ENCODE measurements at regions not wholly inside any gene's neighbourhood (a gene's known extent, or its start where the extent isn't known, plus 50 kb on each side); places are given as distances from the start of the nearest gene placed in this dataset.

DNA sequence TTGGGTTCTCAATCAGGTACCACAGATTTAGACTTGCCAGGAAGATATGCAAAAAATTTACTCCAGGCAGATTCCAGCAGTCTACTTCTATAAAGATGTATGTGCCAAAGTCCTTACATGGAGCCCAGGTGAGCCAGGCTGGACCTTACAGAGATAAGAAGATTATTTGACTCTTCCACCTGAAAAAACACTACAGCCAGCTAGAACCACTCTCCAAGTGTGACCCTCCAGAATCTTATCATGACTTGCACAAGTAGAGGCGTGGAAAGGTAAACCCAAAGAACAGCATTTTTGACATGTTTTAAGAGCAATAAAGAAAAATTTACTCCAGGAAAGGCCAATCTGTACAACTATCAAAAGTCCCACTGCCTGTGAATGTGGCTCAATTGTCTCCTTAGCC is 146.8 kb upstream of the DPT start:
- no peak for DNase-seq

DNA sequence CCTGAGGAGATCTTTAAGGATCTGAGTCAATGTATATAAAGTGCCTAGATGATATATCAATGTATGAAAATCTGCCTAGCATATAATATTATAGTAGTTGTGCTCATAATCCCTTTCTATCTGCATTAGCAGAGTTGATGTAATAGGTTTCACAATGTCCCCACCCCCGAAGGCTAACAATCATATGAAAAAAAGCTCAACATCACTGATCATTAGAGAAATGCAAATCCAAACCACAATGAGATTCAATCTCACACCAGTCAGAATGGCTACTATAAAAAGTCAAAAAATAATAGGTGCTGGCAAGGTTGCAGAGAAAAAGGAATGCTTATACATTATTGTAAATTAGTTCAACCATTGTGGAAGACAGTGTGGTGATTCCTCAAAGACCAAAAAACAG is 147.8 kb upstream of the DPT start:
- DNase-seq: no peak

DNA sequence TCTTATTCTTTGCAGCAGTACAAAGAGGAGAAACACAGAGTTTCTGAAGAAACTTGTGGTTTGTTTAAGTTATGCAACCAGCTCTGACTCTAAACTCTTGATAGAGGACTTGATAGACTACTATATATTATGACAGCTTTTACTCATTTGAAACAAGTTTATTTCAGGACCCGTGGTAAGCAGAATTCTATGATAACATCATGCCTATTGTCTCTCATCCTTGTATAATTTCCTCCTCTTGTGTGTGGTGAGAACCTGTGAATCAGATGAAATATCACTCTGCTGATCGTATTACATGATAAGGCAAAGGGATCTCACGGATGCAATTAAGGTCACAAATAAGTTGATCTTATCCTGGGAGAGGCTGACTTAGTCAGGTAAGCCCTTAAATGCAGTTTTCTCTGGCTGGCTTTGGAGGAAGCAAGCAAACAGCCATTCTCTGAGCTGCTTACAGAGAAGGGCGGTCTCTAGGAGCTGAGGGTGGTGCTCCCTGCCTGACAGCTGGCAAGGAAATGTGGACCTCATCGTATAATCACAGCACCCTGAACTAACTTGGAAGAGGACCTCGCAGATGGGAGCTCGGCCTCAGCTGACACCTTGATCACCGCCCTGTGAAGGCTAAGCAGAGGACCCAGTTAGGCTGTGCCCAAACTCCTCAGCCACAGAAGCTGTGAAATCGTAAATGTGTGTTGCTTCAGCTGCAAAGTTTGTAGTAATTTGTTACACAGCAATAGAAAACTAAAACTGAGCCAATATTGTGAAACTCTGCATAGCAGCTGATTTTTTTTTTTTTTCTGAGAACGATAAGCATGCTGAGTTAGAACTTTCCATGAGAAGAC is 151.1 kb upstream of the DPT start:
- no peak for DNase-seq

DNA sequence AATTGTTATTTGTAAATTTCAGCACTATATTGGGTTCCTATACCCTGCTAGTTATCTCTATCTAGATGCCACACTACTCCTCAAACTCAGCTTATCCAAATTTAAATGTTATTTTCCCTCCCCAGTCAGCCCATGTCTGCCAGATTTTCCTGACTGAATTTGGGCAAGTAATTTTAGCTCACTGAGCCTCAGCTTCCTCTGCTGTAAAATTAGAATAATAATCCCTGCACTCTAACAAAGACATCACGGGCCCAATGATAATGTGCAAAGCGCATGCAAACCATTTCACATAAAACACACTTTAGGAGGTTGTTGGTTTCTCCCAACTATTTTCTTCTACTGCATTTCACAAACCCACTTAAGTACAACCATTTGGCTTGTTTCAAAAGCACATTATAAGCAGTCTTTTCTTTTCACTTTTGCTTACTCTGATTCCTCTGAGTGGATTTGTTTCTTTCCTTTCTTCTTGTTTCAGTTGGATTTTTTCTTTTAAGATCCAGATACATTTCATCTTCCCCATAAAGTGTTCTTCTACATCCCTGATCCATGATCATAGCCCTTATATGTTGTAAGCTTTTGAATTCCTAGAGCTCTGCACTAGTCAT is 152.8 kb upstream of the DPT start:
- DNase-seq: no peak

DNA sequence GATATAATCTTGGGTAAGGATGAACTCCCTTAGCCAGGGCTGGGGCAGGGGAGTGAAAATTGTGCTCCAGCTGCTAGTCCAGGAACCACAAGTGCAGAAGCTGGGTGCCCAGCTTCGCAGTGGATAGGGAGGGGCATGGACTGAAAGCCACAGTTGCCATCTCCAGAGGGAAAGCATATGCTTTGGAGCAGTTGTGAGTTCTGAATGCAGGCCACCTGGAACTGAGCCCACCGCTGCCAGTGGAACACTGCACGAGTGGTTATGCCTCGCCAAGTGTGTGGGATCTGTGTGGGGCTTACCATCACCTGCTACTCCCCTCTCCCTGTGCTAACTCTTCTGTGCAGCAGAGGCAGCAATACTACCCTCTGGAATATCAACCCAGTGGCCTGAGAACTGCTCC is 158.4 kb upstream of the DPT start:
- no peak for DNase-seq

DNA sequence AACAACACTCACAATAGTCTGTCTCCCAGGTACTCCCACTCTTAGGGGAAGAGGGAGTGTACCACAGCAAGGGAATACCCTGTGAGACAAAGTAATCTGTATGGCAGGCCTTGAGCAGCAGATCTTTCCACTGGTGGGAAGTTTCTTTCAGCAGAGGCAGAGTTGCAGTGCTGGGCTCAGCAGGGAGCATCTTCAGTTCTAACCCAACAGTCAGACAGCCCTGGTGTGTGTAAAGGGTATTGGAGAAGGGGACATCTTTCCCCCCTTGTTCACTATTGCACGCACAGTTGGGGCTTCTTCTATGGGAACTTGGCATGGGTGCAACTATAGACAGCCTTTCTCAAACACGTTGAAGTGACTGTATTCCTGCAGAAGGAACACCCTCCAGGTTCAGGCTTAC is 159.4 kb upstream of the DPT start:
- no peak for DNase-seq

DNA sequence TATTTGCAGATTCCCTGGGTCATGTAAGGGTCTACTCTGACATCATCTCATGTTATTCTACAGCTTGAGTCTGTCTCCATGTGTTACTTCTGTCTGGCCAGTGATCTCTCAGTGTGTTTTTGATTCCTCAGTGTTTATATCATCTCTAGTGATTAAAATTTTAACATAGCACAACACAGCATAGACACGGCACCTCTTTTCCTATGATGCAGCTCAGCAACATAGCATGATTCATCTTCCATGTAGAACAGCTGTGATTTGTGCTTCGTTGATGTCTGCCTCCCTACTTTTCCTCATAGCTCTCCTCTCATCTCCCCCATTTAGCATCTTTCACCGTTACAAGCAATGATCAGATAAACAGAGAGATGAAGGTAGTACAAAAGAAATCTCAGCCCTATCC is 163.9 kb upstream of the DPT start:
- DNase-seq: no peak

DNA sequence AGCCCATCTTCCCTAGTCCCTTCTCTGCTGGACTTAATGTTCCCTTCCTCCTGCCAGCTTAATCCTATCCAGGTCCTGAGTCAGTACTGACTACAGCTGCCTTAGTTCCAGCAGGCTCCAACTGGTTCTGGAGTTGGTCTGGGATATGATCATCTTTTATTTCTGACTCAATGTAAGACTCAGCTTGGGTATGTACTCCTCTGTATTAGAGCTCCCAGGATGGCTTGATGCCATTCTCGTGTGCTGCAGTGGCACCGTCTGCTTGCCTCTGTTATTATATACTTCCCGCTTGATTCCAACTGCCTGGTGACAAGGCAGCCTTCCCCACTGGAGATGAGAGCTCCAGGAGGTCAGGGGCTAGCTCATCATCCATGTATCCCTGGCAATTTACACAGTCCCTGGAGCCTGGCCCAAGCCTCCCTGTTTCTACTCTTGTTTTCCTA is 164.4 kb upstream of the DPT start:
- no peak for DNase-seq

DNA sequence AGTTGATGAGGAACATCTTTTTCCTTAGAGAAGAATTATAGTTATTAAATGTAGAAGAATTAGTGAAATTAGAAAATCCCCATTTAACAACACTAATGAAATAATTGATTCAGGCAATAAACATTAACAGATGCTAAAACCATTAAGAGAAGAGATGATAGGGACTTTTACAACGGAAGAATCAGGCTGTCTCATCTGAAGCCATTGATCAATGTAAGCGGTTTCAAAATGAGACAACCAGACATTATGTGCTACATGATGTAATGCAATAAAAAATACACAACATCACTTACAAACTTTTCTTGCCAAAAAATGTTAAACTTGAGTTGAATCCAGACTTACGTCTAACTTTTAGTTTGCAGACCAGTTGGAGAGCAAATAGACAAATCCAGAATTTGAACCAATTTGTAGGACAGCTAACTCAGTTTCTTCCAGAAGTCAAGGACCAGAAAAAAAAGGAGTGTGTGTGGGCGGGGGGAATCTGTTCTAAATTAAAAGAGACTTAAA is 165.4 kb upstream of the DPT start:
- DNase-seq: no peak

DNA sequence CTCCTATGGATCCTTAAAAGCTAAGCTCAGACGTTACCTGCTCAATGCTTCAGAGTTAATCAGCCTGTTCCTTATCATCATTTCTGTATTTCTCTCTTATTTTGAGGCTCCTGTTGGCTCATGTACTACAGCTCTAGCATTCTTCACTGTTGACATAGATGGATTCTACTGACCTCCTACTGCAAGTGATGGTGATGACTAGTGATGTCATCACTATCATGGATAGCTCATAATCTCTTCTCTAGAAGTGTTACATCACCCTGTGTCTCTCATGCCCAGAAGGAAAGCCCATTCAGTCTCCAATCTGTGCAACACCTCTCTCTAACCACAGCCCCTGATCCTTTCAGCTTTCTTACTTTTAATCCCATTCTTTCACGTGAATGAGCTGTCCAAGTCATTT is 168.2 kb upstream of the DPT start:
- DNase-seq: no peak

DNA sequence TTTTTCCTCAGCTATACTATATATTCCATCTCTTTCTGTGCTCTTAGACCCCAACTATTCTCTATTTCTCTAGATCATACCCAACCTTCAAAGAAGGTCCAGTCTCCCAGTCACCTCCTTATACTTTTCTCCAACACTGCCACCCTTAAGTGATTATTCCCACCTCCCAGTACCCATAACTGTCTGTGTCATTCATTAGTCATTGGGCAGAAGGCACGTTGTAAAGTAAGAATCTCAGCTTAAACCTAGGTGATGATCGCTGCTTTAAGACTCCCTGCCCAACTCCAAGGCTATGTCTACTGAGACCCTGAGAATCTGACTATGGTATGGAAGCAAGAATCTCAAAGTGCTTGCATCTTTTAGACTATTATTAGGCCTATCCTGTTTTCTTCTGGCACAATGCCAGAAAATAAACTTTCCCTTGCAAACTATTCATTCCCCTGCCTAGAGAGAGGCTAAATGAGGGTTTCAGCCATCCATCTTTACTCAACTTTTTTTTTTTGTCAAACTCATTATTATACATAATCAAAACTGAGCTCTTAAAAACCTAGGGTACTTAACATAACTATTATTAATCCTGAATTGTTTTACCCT is 174.3 kb upstream of the DPT start:
- DNase-seq: no peak

DNA sequence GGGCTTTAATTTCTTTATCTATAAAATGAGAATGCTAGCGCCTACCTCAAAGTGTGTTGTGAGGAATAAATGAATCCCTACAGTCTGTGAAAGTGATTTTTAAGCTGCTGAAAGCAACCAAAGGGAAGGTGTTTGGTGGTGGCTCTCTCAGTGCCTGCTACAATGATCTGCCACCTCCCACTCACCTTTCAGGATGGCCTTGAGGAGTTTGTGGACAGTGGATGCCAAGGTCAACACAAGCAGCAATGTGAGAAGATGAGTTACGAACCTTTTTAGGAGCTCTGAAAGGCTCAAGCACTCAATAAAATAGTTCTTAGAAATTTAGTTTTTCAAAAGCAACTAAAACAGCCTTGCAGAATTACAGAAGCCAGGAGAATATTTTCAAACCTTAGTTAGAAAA is 176.6 kb upstream of the DPT start:
- no peak for DNase-seq

DNA sequence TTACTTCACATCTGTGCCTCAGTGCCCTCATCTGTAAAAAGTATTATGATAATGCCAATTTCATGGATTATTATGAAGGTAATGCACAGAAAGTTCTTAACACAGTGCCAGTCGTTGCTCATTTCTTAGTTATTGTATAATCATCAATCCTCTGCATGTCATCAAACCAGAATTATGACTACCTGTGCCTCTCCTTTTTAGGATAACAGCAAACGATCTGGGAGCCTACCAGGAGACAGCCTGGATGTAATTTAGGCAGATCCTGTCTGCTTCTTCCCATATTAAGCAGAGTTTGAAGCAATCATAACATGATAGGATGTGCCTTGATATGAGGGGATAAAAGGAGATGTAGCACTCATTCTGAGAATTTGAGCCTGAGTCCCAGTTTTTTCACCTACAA is 177.4 kb upstream of the DPT start:
- no peak for DNase-seq

DNA sequence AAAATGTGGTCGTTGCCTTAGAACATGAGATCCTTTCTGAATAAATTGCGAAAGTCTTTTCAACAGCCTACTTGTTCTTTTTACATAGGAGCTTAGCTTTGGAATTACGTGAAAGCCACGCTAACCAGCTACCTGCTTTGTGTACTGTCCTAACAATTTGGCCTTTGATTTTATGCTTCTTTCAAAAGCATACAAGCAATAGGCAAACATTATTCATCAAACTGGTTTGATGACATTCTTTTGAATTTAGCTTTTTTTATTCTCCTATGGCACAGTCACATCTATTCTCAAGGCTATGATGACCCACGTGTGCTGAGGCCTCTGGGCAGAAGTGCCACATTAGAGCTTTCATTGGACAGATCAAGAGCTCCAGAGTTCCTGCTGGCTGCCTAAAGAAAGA is 178.0 kb upstream of the DPT start:
- no peak for DNase-seq

DNA sequence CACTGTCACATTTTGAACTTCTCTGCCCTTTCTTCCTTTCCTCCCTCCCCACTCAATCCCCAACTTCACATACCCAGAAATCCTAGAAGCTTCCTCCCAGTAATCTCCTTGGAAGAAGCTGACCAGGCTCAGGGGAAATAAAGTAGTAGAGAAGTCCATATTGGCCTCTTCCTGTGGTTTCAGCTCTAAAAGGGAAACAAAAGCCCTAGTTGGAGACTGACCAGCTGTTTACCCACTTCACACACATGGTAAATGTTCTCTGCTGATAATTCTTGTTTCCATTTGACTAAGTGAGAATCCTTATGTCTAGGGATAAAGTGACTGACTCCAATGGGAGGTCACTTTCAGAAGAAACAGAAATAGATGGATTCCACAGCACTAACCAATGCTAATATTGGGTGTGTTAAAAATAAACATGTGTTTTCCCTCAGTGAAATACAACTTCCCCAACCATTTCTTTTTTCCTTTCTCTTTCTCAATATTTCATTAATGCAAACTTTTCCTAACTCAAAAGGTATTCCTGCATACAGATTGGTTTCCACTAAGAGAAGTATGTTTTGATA is 178.9 kb upstream of the DPT start:
- no peak for DNase-seq

DNA sequence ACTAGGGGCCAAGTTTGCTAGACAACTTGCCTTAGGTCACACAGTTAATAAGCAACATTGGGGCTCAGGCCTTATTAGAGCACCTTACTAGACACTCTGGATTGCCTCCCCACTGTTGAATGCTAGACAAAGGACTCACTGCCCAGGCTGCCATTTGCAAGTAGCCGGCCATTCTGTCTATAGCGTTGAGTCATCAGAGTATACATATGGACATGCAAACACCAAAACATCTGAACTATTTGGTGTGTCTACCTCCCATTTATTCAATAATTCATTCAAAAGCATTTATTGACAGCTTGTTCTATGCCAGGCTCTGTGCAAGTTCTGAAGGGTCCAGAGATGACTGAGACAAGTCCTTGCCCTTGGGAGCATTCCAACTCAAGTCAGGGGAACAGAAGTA is 181.4 kb upstream of the DPT start:
- DNase-seq: no peak

DNA sequence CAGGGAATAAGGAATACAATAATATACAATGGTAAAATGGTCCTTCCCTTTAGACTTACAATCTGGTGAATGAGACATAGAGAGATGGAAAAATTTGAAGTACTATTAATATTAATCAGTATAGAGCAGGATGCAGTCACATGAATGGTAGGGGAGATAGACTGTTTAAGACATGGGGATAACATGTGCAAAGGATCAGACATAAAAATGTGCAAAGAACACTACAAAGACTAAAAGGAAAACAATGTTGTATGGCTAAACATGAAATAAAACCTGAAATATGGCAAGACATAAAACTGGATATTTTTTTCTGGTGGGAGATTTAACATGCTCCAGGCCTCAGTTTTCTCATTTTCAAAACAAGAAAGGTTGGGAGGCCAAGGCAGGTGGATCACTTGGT is 182.4 kb upstream of the DPT start:
- DNase-seq: no peak

DNA sequence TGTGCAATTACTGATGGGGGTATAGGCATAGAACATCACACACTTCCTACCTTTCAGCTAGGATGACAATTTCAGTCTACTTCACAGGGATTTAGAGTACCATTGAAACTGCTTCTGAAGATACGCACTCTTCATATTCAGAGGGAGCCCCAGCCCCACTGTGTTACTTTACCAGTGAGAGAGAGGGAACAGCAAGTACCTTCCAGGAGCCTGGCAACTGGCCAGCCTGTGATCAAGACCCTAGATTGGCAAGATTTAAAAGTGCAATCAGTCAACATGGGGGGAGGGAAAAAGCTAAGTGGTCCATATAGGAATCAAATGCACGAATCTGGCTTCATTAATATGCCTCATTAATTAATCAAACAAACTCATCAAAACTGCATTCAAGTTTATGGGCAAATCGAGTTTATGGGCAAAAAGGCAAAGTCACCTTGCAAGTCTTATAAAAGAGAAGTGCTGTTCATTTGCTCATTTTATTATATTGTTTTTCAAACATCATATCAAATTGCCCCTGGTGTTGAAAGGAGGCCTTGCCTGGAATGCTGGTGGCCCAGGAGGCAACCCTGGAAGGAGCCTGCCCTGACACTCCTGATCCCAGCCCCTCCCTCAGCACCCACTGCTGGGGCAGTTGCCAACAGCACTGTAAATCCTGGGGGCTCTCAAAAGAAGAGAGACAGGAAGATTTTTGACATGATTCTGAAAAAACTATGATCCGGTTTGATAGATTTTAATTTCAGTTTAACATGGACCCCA is 184.9 kb upstream of the DPT start:
- peak; percentile 72 for DNase-seq

DNA sequence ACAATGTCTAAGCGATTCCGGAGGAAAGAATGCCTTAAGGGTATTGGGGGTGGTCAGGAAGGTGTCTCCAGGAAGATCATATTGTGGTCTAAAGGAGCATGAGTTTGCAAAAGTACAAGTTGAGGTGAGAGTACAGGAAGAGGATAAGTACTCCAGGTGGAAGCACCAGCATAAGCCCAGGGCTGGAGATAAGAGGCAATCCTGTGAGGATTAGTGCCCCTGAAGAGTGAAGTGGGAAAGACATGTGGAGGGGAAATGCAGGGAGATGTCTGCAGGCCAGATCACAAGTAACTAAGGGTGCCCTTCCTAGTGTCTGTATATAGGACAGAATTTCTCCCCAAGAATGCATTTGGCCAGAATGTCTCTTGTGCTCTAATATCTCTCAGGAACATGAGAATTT is 188.3 kb upstream of the DPT start:
- no peak for DNase-seq

DNA sequence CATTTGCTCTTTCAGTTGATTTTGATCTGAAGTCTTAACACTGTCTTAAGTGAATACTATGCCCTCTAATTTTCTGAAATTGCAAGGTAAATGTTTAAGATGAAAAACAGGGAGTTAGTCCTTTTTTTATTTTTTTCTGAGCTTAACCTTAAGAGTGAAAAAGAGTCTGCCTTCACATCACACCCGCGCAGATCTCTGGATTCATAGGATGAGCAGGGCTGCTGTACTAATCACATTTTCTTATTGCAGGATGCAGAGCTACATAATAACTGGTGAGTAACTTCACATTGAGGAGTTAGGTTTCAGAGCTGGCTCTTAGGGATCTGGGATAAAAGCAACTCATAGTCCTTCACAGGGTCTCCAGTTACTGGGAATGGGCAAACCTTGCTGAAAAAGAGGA is 188.7 kb upstream of the ATP1B1 start:
- no peak for DNase-seq

DNA sequence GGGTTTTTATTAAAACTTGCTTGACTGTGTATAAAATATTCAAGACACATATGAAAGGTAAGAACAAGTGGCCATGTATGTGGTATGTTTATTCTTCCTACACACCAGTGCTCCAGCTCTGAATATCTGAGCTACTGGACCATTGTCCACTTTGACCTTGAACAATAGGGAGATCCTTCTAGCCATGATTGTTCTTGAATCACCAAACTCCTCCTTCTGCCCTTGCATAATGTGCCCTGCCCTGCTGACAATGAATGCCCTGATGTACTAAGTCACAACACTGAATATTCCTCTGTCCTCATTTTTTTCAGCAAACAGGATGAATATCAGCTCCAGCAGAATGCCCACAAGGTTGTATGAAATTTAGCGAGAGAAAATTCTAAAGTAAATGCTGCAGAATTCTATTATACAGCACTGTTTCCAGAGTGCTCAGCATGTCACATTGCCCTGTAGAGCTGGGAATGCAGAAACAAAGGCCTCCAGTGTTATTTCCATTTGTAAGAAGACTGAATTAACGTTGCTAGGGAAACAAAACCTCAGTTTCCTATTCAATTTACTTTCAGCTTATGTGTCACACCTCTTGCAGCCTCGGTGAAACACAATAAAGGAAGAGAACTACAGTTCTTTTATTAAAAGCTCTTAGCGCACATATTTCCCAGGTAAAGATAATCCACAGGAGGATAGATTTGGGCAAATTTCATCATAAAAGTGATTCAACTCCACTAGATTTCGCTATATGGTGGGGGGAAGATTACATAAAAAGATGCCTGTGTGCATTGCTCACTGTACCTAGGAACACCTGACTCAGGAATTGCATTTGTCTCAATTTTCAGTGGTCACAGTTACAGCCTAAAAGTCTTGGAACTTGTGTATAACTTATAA is 187.4 kb upstream of the ATP1B1 start:
- no peak for DNase-seq

DNA sequence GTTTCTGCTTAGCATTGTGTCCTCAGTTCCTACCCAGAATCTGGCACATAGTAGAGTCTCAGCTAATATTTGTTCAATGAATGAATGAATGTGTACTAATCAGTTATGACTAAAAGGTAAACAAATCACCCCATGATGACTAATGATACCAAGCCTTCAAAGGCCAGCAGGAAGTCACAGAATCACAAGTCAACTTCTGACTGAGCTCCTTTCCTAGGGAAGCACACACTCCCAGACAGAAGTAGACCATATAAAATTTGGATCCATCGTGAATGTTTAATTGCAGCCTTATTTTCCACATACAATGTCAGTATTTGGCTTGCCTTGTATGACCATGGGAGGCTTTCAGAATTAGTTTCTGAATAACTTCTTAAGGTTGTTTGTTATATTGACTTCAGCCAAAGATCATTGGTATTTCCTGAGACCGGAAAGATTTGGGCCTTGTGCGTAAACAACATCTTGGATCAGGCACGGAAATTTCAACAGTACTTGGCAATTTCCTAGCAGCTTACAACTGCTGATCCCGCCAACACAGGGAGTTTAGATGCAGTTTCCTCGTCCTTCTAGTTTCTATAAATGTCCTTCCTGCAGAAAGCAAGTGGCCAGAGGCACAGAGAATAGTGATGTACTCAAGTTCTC is 185.9 kb upstream of the ATP1B1 start:
- DNase-seq: no peak
